ENCODE measurements at regions not wholly inside any gene's neighbourhood (a gene's known extent, or its start where the extent isn't known, plus 50 kb on each side); places are given as distances from the start of the nearest gene placed in this dataset.

DNA sequence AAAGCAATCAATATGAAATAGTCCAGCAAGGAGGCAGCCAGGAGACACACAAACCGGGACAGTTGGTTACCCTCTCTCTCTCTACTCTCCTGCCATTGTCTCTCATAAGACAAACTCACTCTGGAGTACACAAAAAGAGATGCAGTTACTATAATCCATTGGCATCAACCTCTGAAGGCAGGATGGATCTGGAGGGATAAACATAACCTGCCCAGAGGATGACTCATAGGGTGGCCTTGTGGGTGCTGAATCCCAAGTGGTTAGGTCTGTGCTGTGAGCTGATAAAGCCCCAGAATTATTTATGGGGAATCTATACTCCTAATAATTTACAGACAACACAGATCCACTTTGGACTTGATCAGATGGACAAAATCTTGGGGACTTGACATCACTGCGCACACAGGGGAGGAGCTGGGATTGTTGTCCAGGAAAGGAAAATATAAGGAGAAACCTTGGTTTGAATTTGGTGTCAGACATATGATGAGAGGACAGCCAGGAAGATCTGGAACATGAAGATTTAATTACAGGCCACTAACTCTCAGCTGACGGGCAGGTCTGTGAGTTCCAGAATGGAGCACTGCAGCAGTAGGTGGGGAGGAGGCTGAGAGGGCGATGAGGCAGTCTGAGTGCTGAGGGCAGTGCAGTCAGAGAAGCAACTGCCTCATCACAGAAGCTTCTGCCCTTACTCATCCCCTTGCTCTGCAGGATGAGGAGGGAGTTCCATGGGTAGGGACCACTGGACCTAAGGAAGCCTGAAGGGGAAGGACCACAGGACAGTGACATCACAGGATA, 113.9 kb upstream of the PRSS58 start:
- TF ChIP-seq CTCF (conservative IDR thresholded peaks at IDR 0.05) (no peak), EZH2 (IDR thresholded peaks at IDR 0.05; ENCODE audit: low read depth) (no peak)

Measured in PC-9 (cell line).